ENCODE measurements at regions not wholly inside any gene's neighbourhood (a gene's known extent, or its start where the extent isn't known, plus 50 kb on each side); places are given as distances from the start of the nearest gene placed in this dataset.

GRCh38 chr2:149894760-149895159 lies 307.2 kb upstream of the MMADHC start:
- TF ChIP-seq CTCF (IDR thresholded peaks at IDR 0.05): no peak
- TF ChIP-seq ZFX (IDR thresholded peaks at IDR 0.05; ENCODE audit: borderline replicate concordance): no peak
